HG02870 (cell line): ENCODE measurements at regions not wholly inside any gene's neighbourhood (a gene's known extent, or its start where the extent isn't known, plus 50 kb on each side); places are given as distances from the start of the nearest gene placed in this dataset.

Experiments
- ATAC-seq: cut with Tn5 transposase; IDR thresholded peaks from one replicate; pipeline ENCODE4 v1.9.1; 2021; ENCODE audit warnings: mild to moderate bottlenecking, moderate library complexity; ENCODE audit not compliant: unreplicated experiment

DNA sequence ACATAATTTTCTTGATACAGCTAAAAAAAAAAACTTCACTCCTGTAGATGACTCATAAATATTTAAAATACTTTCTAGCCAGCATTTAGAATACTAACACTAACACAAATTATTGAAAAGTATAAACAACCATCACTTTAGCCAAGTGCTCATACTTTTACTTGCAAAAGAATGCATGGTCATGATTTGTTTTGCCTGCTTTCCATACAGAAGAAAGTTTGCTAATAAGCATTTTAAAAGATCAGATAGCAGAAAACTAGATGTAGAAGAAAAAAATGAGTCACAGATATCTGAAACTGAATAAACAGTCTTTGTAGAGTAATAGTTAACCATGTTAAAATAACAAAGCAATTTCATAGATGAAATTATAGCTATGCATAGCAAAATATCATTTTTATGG lies 2280.4 kb upstream of the PCDH20 start:
- ATAC-seq, result no peak

DNA sequence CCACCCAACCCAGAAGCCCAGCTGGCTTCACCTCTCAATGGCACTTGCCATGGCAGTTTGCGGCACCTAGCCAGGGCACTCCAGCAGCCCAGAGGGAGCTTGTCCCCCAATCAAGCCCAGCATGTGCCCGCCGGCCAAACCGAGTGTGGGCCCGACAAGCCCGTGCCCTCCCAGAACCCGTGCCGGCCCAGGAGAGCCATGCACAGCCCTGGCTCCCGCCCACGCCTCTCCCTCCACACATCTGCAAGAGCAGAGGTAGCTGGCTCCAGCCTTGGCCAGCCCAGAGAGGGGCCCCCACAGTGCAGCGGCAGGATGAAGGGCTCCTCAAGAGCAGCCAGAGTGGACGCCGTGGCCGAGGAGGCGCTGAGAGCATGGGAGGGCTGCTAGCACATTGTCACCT lies 2278.0 kb upstream of the PCDH20 start:
- ATAC-seq, result no peak

DNA sequence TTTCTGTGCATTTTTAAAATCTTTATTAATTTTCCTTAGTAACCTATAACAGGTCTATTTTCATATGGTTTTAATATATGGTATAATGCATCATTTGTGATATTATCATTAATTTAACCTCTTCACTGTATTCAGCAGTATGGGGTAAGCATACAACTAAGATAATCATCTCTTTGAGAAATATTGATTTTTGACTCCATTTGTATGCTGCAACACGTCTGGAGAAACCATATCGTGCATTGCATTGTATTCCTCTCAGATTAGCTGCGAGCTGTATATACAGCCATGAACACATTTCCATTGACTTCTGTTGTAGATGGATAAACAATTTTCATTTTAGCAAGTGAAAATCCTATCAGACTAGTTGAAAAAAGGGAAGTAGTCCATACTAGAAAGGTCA lies 2275.8 kb upstream of the PCDH20 start:
- ATAC-seq, result no peak

DNA sequence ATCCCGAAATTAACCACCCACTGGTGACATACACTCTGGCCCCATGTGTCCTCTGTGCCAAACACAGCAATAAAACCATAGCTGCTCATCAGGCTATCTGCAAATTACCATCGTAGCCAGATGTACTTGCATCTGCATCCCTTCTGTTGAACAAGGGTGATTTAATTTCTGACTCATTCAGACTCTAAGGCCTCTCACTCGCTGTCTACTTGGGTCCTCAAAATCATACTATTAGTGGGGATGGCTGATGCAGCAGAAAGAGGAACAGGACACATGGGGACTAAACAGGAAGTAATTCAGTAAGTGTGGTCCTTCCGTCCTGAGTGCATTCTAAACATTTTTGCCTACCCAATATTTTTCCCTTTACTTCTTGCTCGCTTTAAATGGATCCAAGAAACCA lies 2275.0 kb upstream of the PCDH20 start:
- no peak for ATAC-seq

DNA sequence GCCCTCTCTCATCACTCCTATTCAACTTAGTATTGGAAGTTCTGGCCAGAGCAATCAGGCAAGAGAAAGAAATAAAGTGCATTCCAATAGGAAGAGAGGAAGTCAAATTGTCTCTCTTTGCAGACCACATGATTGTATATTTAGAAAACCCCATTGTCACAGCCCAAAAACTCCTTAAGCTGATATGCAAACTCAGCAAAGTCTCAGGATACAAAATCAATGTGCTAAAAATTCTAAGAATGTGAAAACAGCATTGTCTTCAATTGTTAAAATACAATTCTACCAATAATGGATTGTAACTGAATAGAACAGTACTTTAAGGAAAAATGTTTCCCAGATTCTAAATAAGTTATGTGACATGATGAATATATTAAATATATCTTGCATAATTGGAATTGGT lies 2269.2 kb upstream of the PCDH20 start:
- ATAC-seq, result no peak

DNA sequence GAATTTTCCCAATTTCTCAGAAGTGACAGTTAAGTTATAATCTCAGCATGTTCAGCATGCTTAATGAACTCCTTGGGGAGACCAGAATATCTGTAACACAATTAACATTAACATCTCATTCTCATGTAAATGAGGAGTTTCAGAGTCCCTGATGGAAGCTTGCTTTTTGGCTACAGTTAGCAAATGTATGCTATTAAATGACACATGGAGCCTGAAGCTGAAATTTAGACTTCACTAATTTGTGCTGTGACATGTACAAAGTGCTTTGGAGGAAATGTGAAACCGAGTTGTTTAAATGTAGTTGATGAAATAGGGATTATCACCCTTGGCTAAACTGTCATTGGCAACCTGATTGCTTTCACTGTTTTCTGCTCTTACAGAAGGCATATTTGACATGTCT lies 2265.1 kb upstream of the PCDH20 start:
- ATAC-seq, result no peak

DNA sequence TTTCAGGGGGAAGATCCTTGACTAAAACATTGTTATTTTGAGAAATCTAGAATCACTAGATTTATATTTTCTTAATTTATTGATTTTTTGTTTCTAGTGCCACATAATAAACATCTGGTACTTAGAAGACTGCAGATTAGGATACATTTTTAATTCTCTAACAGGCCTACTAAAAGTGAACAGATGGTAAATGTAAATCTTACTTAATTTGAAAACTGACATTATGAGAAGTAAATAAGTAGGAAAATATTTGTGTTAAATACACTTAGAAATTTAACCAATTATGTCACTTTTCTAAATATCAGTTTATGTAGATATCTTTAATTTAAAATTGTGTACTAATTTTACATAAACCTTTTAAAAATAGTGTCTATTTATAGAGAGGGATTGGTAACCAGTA lies 2255.6 kb upstream of the PCDH20 start:
- no peak for ATAC-seq

DNA sequence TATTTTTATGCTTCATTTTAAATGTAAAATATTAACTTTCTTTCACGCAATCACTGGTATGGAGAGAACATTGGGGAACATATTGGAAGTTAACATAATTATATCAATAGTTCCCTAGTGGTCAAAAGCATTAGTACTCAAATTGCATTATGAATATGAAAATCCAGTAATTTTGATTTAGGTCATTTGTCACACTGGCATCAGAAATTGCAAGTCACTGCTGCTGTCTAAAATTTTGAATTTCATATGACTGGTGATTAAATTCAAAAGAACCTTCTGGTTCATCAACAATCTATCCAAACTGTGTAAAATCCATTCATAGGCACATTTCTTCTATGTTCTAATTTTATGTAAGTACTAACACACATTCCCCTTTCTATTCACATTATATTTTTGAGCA lies 2235.7 kb upstream of the PCDH20 start:
- ATAC-seq, result no peak

DNA sequence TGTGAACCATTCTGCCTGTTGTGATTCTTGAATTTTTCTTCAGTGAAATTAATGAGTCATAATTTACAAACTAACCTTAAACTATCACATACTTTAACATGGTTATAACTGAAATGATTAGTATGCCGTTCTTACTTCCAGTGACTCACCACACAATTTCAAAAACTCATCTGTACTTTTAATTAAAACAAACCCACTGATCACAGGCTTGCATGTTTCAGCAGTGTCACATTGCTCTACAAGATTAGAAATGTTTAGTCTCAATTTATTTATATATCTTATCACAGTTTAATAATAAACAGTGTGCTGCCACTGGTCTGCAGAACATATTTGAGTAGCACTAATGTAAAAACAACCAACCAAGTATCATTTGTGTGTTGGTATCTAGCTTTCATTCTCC lies 2227.9 kb upstream of the PCDH20 start:
- no peak for ATAC-seq

DNA sequence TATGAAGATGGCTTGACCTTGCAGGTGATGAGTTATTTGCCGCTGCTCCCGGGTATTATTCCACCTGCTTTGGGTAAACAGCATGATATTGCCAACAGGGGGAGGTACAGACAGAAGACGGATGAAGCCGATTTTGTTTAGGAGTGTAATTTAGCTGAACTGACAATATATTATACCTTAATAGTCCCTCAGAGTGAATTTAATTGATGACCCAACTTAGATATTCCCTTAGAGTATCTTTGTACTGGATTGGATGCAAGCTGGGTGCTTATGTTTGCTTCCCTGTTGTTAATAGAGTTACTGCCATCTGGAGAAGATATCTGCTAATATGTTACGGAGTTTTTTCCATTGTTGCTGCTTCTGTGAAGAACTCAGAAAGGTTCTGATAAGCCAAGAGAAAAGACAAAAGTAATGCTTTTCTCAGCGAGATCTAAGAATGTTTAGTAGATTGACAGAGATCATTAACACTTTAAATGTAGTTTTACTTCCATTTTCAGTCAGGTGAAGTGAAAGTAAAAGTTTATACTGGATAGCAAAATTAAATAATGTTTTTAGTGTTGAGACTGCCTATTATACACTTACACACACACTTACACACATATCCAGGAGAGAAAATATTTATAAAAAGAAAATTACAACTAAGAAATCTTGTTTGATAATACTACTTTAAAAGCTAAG lies 2220.8 kb upstream of the PCDH20 start:
- no peak for ATAC-seq

DNA sequence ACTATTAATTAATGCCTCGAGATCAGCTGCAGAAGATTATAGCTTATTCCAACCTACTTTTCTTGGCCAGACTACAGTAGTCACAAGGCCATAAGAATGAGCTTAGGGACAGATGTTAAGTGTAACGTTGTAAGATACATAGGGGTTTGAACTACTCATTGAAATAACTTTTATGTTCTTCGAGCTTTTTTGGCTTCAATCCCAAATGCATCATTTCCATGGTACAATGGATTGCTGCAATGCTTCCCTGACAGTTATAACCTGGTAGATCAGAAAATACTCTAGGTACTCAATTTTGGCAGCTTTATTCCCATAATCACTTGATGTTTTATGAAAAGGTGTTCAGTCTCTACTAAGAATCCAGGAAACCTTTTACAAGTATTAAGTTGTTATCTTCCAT lies 2216.7 kb upstream of the PCDH20 start:
- no peak for ATAC-seq

DNA sequence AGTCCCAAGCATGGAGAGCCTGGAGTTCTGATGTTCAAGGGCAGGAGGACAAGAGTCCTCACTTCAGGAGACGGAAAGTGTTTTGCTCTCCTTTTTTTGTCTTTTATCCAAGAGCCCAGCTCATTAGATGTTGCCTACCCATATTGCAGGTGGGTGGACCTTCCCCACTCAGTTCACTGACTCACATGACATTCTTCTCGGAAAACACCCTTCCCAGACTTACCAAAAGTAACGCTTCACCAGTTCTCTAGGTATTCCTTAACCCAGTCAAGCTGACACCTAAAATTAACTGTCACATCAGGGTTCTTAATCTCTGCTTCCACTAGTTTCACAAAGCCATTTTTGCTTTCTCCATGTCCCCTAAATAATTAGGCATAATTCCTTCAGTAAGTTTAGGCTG lies 2215.4 kb upstream of the PCDH20 start:
- ATAC-seq, result no peak

DNA sequence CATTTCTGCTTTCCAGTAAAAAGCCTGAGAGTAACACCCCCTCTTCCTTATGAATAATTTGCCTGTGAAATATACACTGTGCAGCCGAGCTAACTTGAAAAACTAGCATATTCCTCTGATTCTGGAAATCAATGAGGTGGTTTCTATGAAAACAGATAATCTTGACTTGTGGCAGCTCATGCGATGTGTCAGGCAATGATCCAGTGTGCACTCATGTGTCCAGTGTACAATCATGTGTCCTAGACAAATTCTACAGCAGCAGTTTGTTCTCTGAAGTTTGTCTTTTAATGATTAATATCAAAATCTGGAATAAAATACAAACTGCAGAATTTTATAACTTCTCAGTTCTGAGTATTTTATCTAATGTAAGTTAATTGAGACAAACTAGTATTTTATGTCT lies 2213.9 kb upstream of the PCDH20 start:
- ATAC-seq, result no peak

DNA sequence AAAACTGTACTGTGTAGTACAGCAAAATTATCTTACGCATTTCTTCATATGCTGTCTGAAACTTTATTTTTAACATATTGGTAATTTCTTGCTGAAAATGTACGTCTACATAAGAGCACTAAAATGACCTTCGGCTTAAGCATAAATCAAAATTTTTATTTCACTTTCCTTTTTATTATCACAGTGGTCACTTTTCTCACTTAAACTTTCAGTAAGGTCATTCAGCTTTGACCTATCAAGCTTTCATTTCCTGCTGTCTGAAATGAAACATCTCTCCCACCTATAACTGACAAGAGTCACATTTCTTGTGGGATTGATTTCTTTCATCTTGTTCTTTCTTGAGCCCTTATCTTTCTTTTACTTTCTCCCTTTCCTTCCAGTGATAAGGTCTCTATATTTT lies 2212.7 kb upstream of the PCDH20 start:
- ATAC-seq, result no peak

DNA sequence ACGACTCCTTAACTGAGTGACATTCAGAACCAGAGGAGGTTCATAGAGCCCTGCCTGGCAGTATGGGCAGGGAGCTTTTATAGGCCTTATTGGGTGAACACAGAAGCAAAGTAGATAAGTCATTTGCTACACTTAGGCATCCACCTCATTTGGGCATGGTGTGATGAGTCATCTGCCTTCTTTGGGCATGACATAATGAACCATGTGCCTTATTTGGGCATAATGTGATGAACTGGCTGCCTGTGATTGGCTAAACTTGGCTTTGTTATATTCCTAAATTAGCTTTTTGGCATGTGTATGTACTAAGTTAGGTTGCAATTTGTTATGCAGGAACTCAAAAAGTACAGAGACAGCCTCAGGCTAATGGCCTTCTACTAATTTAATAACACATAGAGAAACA lies 2210.2 kb upstream of the PCDH20 start:
- ATAC-seq, result no peak

DNA sequence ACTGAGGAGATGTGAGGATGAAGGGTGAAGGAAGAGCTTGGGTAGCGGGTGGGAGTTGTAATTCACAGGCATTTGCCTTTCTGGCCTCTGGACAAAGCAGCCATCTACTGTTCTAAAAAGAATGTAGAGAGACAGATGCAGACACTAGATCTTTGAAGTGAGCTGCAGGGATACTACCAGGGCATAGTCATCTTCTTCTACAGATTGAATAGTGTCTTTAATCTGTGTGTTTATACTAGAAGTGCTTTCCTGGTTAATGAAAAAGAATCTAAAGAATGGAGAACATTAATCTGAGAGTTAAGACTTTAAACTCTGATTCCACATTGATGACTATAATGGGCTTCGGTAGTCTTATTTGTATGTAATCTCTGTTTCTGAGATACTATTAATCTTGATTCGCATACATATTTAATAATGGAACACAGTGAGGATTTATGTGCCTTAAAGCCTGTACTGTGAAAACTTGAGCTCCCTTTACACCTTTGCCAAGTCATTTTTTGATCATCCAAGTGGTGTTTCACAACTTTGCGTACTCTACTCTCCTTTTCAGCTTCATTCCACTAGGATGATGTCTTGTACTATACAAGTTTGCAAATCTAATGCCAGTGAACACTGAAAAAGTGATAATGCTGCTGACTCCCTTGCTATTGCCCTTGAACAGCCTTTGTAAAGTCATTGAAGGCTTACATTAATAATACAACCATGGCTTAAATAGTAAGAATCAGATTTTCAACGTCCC lies 2199.4 kb upstream of the PCDH20 start:
- no peak for ATAC-seq

DNA sequence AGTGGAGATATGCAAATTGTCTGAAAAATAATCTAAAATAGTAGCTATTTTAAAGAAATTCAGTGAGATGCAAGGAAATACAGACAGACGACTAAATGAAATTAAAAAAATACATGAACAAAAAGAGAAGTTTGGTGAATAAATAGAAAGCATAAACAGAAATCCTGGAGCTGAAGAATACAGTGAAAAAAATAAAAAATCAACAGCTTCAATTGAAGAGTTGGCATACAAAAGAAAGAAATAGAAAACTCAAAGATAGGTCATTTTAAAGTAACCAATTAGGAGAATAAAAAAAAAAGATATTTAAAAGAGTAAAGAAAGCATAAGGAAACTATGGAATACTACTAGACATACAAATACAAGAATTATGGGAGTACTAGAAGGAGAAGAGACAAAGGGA lies 2191.5 kb upstream of the PCDH20 start:
- ATAC-seq, result no peak

DNA sequence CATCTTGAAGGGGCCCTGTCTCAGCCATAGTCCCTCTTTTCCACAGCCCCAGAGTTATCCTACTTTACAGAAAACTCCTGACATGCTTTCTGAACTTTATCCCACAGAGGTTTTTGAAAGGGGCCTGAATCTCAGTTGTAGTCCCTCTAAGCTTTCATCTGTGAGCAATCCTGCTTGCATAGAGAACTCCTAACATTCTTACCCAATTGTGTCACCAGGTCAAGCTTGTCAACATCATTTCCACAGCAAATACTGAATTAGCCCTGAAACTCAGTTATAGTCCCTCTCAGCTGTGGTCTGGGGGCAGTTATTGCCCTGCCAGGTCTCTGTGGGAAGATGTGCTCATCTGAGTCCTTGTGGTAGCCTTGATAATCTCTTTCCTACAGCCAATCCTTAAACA lies 2190.3 kb upstream of the PCDH20 start:
- ATAC-seq, result no peak

DNA sequence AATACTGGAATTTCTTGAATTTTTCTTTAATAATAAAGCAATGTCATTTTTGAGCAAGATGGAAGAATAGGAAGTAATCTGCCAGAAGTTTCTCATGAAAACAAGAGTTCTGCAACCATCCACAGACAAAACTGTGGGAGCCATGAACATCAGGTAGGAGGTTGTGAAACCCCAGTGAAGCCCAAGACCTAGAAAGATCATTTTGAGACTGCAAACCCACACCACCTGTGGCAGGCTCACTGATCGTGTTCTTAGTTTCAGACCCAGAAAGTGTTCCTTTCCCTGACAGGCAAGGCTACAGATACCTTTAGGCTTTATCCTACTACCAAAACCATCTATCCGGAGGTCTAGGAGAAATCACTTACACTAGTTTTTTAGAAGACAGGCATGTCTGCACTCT lies 2189.8 kb upstream of the PCDH20 start:
- ATAC-seq, result no peak

DNA sequence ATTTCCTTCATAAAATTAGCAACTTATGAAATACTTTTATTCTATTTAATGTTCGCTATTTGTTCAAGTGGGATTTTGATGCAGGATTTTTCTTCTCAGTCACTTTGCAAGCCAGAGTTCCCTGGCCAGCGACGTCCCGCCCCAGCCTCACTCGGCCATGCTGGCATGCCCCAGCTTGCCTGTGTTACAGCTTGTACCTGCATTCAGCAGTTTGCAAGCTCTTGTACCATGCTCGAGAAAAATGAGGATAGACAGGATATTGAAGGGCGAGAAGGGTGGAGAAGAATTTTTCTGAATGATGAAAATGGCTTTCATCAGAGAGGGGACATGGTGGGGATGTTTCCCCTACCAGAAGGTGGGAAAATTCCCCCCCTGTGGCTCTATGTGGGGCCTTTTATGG lies 2180.2 kb upstream of the PCDH20 start:
- no peak for ATAC-seq

DNA sequence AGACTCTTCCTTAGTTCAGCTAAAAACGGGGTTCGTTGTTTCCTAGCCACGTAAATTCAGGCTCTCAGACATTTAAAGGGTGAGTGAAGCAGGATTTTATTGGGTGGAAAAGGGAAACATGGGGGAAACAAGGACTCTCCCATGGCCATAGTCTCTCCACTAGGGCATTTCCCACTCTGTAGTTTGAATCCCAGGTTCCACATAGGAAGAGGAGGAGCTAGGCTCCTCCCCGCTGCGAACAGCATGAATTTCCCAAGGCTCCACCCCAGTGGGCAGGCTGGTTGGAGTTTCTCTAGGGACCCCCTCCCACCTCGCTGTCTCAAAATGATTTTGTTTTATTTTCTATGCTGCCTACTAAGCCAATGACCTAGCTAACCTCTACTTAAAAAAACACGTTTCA lies 2170.8 kb upstream of the PCDH20 start:
- no peak for ATAC-seq

DNA sequence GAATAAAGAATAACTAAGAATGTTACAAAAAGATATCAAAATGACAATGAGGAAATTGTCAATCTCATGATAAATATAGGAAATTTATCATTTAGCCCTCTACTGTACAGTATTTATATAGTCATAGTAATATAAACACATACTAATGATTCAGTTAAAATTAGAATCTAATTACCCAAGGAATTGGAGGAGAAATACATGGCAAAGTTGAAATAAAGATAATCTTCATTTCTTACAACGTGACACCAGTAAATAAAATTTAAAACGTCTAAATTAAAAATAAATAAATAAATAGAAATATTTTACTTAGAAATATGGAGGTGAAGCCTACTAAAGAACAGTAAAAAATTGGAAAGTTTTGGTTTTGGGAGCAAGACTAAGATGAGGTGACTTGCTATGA lies 2163.1 kb upstream of the PCDH20 start:
- no peak for ATAC-seq

DNA sequence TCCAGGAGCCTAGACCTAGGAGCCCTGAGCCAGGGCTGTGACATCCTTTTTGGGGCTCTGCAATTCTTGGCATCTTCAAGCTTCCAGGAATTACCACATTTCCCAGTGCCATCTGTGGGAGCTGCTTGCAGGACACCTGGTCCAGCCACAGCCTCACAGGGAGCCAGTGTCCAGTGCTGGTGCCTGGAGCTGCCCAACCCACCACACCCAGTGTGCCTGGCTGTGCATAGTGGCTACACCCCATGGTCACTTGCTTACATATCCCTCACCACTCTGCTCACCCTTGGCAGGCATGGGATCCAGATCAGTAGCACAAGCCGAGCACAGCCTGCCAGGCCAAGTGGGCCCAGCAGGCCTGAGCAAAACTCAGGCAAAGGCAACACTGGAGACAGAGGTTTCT lies 2151.4 kb upstream of the PCDH20 start:
- ATAC-seq, result no peak
